NOMO-1 treated with DMSO at 0.1 percent for 48 hours (cell line): ENCODE measurements at regions not wholly inside any gene's neighbourhood (a gene's known extent, or its start where the extent isn't known, plus 50 kb on each side); places are given as distances from the start of the nearest gene placed in this dataset.
"Not testable (repeated sequence)": the region's sequence is repeated elsewhere in the genome, so short reads cannot be mapped to it uniquely, and the experiment has no call there.

Experiments
- DNase-seq: peaks from one replicate; lab custom pipeline; 2025; ENCODE audit not compliant: unreplicated experiment; lab: John Stamatoyannopoulos, UW

DNA sequence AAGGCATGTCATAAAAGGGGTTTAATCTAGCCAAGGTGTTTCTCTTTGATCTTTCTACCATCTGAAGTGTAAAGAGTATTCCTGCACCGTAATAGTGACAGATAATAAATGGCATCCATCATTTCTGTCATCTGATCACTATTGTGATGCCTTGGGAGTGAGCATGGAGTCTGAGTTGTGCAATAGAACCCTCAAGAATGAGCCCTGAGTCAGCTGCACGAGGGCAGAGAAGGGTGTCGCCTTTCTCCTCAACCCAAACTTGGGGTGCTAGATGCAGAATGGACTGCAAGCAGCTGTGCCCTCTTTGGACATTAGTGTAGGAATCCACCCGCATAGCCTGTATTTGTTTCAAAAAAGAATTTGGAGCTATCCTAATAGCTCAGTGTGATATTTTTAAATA lies 115.2 kb downstream of the ZNF37A start:
- DNase-seq, result no peak

DNA sequence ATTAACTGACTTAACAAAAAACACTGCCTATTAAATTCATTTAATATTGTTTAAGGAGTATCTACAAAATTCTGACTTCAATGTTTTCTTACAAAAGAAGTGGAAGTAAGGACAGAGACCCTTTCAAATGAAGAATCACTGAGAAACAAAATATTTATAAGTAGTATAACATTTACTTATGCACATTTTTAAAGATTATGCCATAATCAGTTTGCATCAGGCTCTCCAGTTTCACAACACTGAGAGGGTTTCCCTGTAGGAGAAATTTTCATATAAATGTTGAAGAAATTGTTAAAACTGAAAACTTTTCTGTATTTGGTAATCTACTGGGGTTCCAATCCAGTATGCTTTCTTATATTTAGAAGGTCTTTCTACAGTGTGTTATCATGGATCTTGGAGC lies 115.6 kb downstream of the ZNF37A start:
- DNase-seq, result not testable (repeated sequence)

DNA sequence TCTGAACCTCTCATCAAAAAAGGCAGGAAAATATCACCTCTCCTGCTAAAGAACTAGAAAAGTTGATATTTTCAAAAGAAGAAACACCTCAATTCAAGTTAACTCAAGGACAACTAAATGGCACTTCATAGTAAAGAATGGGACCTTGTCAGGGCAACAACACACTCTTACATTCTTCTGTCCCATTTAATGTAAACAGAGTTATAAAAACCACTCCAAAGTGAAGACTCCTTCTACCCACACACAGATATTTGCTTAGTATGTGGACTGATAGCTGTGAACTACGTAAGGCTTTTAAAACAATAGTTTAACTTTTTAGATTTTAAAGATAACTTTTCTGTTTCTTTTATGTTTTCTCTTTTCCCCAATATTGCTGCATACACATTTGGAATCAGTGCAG lies 118.3 kb downstream of the ZNF37A start:
- no peak for DNase-seq

DNA sequence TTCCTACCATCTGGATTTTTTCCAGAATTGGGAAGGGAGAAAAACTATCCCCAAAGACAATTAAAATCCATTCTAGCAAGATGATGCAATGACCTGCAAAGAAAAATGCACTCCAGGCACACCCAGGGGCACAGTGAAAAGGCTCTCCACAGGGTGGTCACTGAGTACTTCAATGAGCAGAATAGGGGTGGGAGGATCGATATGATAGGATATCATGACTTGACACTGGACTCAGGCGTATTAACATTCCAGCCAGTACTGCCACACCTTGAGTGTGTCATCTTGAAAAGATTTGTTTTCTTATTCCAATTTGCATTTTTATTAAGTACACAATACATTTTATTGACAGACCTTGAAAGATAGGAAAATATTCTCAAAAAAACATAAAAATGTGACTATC lies 132.2 kb downstream of the ZNF37A start:
- DNase-seq, result no peak

DNA sequence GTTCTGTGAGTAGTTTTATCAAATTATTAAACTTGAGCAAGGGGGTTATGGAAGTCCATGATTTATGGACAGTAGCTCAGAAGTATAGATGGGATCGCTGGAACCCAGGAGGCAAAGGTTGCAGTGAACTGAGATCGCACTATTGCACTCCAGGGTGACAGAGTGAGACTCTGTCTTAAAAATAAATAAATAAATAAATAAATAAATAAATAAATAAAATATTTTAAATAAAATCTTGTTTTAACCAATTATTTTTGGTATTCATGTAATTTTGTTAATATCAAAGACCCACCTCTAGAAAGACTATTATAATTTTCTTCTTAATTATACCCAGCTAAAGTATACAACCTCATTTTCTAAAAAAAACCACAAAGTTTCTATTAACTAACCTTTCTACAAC lies 134.3 kb downstream of the ZNF37A start:
- DNase-seq, result no peak

GRCh38 chr10:38238479-38238878 lies 144.3 kb downstream of the ZNF37A start:
- not testable (repeated sequence) for DNase-seq

DNA sequence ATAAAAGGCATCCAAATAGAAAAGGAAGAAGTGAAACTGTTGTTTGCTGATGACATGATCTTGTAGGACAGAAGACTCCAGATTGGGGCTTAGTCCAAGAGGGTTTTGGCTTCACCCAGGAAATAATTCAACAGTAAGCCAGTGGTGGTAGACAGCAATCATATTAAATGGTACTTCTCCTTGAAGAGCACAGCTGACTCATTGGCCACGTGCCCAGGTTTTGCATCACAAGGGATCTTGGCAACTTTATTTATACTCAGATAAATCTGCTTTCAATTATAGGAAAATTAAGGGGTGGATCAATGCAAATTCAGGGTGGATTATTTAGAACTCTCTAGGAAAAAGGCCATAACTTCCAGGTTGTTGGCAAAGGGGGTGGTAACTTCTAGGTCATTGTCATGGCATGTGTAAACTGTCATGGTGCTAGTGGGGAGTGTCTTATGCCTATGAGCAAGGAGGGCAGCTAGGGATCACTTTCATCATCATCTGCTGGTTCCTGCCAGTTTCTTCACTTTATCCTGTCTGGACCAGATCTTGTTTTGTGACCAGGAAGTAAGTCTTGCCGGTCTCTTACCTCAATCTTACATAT lies 148.0 kb downstream of the ZNF37A start:
- DNase-seq, result not testable (repeated sequence)

GRCh38 chr10:38248113-38248512 lies 154.0 kb downstream of the ZNF37A start:
- not testable (repeated sequence) for DNase-seq

- not testable (repeated sequence) for DNase-seq
These were observed 158.4 kb downstream of the ZNF37A start for GRCh38 chr10:38252551-38252950.

DNA sequence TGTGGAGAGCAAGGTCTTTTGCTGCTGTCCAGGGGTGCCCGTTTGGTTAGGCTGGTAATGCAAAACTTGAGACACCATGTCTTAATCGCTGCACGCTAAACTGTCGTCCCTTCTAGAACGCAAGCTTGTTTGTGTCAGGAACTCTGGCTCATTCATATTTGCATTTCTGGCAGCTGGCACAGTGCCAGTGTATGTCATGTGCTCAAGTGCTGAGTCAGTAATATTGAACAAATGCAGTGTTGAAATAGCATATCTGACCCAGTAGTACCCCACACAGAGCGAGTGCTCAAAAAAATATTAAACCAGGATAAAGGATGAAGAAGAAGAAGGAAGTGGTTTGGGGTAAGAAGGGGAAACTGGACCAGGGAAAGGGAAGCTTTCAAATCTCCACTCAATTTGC lies 173.4 kb downstream of the ZNF37A start:
- DNase-seq, result not testable (repeated sequence)

- not testable (repeated sequence) for DNase-seq
These were observed 176.9 kb downstream of the ZNF37A start for GRCh38 chr10:38271031-38271430.

GRCh38 chr10:38274879-38275278 lies 180.7 kb downstream of the ZNF37A start:
- not testable (repeated sequence) for DNase-seq

DNA sequence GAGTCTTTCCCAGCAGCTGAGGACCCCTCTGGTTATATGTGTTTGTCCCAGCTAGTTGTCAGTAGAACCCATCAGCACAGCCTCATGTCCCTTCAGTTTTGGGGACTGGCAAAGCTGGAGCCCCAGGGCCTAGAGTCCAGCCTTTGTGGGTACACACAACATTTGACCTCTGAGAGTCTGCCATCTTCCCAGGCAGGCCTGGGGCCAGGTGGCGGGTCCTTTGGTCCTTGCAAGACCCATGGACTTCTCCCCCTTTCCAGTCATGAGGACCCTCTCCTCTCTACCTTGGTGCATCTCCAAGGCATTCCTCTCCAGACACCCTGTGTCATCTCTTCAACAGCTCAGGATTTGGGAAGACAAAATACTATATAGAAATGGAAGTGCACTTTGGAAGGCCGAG lies 198.4 kb downstream of the ZNF37A start:
- not testable (repeated sequence) for DNase-seq

DNA sequence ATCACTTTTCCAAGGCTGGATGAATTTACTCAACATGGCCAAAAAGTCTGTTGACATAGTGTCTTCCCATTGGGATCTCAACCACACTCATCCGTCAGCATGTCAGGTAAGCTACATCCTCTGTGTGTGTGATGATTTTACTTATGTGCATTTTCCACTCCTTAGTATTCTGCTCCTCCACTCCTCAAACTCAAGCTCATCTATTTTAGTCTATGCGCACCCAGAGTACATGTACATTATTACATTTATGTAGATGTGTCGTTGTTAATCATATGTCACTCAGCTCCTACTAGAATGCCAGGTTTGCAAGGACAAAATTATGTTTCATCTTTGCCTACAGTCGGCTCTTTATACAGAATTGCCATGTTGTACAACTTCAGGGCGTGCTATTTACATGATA lies 216.0 kb downstream of the ZNF37A start:
- not testable (repeated sequence) for DNase-seq

GRCh38 chr10:38315090-38315805 lies 221.1 kb downstream of the ZNF37A start:
- not testable (repeated sequence) for DNase-seq

DNA sequence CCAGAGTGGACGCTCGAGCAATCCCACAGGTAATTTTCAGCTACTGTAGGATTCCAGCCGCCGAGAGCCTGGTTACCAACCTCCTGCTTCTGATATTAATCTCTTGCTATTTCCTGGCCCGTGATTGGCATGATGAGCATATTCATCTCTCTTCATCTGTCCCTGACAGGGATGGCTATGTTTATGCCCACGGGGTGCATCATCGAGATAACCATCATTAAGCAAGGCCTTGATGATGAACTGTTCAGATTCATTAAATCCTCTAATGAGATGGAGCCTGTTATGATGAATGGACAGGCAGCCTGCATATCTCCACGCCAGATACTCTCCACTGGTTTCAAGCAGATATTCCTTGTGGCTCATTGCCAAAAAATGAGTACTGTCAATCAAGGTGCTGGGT lies 227.3 kb downstream of the ZNF37A start:
- not testable (repeated sequence) for DNase-seq

GRCh38 chr10:38330306-38330705 lies 236.2 kb downstream of the ZNF37A start:
- not testable (repeated sequence) for DNase-seq

DNA sequence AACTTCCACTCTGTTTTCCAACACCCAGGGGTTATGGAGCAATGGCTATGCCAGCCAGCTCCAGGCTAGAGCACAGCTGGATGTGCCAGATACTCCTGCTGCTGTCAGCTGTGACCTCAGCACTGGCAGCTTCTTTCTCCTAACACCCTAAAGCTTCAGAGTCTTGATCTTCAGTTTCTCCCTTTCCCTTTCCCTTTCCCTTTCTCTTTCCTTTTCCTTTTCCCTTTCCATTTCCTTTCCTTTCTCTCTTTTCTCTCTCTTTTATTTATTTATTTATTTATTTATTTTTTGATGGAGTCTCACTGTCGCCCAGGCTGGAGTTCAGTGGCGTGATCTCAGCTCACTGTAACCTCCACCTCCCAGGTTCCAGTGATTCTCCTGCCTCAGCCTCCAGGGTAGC lies 237.0 kb downstream of the ZNF37A start:
- DNase-seq, result not testable (repeated sequence)

GRCh38 chr10:38333699-38334098 lies 239.6 kb downstream of the ZNF37A start:
- not testable (repeated sequence) for DNase-seq

- not testable (repeated sequence) for DNase-seq
These were observed 256.5 kb downstream of the ZNF37A start for GRCh38 chr10:38350645-38351044.

DNA sequence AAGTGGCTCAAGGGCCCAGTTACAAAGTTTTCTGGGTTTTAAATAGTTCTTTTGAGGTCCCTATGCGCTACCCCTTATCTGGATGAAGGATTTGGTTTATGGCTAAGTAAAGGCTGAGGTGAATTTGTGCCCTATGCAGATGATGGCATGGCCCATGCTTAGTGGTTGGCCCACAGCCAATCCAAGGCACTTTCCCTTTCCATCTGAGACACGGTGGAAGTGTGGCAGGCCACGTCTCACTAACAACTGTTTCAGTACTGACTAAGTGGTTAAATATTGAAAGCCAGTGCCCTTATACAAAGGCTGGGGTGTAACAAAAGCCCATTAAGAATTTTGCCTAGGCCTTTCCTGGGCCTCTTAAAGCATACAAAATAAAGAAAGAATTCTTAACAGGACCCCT lies 260.3 kb downstream of the ZNF37A start:
- not testable (repeated sequence) for DNase-seq

- DNase-seq, result peak; percentile 42
These were observed 261.9 kb downstream of the ZNF37A start for GRCh38 chr10:38355911-38356526.
